Mammary epithelial cell (primary cell): ENCODE measurements at regions not wholly inside any gene's neighbourhood (a gene's known extent, or its start where the extent isn't known, plus 50 kb on each side); places are given as distances from the start of the nearest gene placed in this dataset.

ENCODE experiments used
- EZH2 ChIP-seq: IDR thresholded peaks from 2 replicates; pipeline ENCODE4 v1.6.1; 2012; ENCODE audit warnings: low read length, inconsistent platforms, borderline replicate concordance
- TF ChIP-seq, protein P1 (sequence below), 2 donors: IDR thresholded peaks in 1 of 2; conservative IDR thresholded peaks in 1 of 2; 2 replicates each; pipeline ENCODE4 v1.5.1; 2011 to 2012; ENCODE audit warnings: inconsistent platforms in 2 of 2, low read length in 2 of 2, mild to moderate bottlenecking in 2 of 2, control low read depth in 1 of 2, low read depth in 1 of 2; ENCODE audit not compliant: insufficient read depth in 1 of 2; ENCODE audit errors: extremely low read depth in 1 of 2

DNA sequence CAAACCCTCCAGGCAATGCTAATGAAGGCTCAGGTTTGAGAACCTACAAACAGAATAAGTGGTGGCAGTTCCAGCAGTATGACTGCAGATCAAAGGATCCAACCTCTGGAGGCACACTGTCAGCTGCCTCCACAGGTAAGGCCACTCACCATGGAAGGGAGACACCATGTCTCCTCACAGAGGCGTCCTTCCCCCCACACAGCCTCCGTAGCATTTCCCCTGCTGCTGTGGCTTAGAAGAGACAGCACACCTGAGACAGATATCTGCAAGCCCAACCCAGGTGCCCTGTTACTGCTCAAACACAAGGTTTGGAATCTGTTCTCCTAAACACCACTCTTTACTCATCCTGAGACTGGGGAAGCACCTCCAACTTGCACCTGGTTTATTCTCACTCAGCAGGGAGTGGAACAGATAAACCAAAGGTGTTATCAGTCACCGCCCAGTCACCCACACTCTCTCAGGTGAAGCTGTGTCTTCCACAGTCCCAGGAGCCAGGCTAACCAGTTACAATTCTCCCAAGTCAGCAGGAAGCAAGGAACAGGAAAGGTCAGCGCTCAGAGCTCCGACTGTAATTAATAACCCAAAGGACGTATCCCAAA is 311.2 kb downstream of the FOXO1 start:
- TF ChIP-seq, protein P1, sequence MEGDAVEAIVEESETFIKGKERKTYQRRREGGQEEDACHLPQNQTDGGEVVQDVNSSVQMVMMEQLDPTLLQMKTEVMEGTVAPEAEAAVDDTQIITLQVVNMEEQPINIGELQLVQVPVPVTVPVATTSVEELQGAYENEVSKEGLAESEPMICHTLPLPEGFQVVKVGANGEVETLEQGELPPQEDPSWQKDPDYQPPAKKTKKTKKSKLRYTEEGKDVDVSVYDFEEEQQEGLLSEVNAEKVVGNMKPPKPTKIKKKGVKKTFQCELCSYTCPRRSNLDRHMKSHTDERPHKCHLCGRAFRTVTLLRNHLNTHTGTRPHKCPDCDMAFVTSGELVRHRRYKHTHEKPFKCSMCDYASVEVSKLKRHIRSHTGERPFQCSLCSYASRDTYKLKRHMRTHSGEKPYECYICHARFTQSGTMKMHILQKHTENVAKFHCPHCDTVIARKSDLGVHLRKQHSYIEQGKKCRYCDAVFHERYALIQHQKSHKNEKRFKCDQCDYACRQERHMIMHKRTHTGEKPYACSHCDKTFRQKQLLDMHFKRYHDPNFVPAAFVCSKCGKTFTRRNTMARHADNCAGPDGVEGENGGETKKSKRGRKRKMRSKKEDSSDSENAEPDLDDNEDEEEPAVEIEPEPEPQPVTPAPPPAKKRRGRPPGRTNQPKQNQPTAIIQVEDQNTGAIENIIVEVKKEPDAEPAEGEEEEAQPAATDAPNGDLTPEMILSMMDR (conservative IDR thresholded peaks at IDR 0.05 in 1 of 2, IDR thresholded peaks at IDR 0.05 in 1 of 2; ENCODE audit: extremely low read depth in 1 of 2, insufficient read depth in 1 of 2, low read depth in 1 of 2, low read length in 2 of 2): no peak
- no peak for TF ChIP-seq EZH2
